GM12892 (cell line): ENCODE measurements at regions not wholly inside any gene's neighbourhood (a gene's known extent, or its start where the extent isn't known, plus 50 kb on each side); places are given as distances from the start of the nearest gene placed in this dataset.

ENCODE experiments used
- DNase-seq: peaks from one replicate; pipeline ENCODE4 v3.0.0; 2011; ENCODE audit not compliant: insufficient read length
- FAIRE-seq: peaks from 2 replicates; lab custom pipeline; 2011; peaks lifted over from hg19 to GRCh38; lab: Jason Lieb, UNC
- POLR2A ChIP-seq: IDR thresholded peaks from 2 replicates; pipeline ENCODE4 v1.6.1; 2011; ENCODE audit warnings: low read depth, low read length, control low read depth
- POLR2AphosphoS5 ChIP-seq: IDR thresholded peaks from 2 replicates; pipeline ENCODE4 v1.6.1; 2011; ENCODE audit warnings: low read depth, low read length, control low read depth
- TAF1 ChIP-seq: IDR thresholded peaks from 2 replicates; pipeline ENCODE4 v1.6.1; 2011; ENCODE audit warnings: low read depth, mild to moderate bottlenecking, control low read depth, low read length, borderline replicate concordance

GRCh38 chr6:134421501-134421900, 103.6 kb upstream of the SGK1 start:
- FAIRE-seq (no peak), DNase-seq (no peak)

GRCh38 chr6:134420614-134421181, 102.8 kb upstream of the SGK1 start:
- FAIRE-seq: no peak
- no peak for TF ChIP-seq POLR2AphosphoS5
- no peak for TF ChIP-seq TAF1
- no peak for TF ChIP-seq POLR2A
- no peak for DNase-seq

More at GRCh38 chr6:134421501-134421900, 103.6 kb upstream of the SGK1 start:
- TF ChIP-seq POLR2AphosphoS5 (no peak), POLR2A (no peak), TAF1 (no peak)

DNA sequence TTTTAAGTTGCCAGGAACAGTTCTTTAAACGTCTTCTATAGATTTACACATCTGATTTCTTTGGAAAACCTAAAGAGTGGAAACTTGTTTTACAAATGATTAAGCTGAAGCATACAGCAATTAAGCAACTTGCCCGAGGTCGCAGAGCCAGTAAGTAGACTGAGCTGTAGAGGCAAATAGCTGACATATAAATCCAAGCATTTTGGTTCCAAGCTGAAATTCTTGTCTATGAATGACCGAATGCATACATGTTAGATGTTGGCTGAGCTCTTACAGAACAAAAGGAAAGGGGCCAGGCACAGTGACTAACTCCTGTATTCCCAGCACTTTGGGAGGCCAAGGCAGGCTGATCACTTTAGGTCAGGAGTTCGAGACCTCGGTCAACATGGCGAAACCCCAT, 101.8 kb upstream of the SGK1 start:
- DNase-seq (no peak), FAIRE-seq (no peak)
- TF ChIP-seq TAF1: no peak
- TF ChIP-seq POLR2AphosphoS5: no peak
- no peak for TF ChIP-seq POLR2A

DNA sequence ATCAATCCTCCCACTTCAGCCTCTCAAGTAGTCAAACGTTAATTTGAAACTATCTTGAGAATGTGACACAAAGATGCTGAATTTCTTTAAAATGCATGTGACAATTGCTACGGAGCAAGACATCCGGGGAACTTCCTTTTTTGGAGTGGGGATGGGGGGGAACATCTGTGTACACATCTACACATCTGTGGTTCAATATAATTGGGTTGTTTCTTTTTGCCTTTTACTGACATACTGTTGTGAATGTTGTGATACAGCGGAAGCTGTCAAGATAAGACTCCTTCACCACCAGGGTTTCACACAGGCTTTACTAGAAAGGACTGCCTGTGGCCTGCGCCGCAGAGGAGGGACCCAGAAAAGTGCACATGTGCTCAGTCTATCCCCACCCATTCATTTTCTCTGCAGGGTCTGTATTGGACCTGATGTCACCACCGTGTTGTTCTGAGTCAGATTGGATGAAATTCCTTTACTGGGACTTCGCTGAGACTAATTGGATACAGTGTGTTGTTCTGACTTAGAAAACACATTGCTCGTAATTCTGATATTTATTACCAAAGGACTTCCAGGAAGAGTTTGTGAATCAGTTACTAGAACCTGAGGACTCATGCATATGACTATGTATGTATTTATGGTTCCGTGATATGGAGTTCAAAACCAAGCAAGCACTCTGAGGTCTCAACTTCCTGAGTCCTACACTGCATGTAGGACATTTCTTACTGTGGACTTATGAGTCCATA, 98.7 kb upstream of the SGK1 start:
- no peak for FAIRE-seq
- DNase-seq: no peak
- TF ChIP-seq POLR2AphosphoS5: no peak

DNA sequence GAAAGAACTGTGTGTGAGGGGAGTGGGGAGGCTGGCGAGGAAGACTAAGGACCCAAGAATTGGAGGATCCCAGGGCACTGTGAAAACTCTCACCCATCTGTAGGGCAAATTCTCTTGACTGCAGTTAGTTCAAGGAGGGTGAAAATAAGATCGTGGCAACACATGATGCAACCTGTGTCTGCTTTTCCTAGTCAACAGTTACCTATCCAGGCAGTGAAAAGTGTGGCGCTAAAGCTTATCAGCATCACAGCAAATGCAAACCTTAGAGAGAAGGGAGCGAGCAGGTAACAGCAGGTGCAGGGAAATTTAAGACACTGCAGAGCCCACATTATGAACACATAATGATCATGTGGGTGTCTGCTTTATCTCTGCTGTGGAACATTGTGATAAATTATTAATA, 97.7 kb upstream of the SGK1 start:
- no peak for FAIRE-seq
- TF ChIP-seq TAF1 (no peak), POLR2A (no peak), POLR2AphosphoS5 (no peak)
- DNase-seq: no peak

DNA sequence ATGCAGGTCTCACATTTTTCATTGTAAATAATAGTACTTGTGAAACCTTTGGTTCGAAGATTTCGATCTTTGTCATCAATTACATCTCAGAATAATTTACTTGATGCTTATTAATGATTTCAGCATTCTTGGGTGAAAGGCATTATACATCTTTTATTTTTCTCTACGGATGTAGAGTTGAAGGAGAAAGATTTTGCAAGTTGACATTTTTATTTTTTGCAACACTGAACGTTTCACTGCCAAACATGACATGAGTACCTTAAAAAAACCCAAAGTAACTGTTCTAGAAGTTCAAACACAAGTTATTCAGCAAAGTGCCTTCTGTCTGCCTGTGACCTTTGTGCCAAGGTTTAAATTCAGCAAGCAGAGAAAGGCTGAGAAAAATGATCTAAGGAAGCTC, 97.3 kb upstream of the SGK1 start:
- FAIRE-seq (no peak), DNase-seq (no peak)
- TF ChIP-seq POLR2A (no peak), TAF1 (no peak), POLR2AphosphoS5 (no peak)

- no peak for TF ChIP-seq POLR2A
- TF ChIP-seq POLR2AphosphoS5: no peak
- TF ChIP-seq TAF1: no peak
- FAIRE-seq: peak; percentile 77
- DNase-seq: no peak
Observed at GRCh38 chr6:134414793-134415192, 96.9 kb upstream of the SGK1 start.

- no peak for TF ChIP-seq TAF1
- no peak for TF ChIP-seq POLR2AphosphoS5
- TF ChIP-seq POLR2A: no peak
- DNase-seq (no peak), FAIRE-seq (no peak)
Observed at GRCh38 chr6:134413241-134413643, 95.3 kb upstream of the SGK1 start.

DNA sequence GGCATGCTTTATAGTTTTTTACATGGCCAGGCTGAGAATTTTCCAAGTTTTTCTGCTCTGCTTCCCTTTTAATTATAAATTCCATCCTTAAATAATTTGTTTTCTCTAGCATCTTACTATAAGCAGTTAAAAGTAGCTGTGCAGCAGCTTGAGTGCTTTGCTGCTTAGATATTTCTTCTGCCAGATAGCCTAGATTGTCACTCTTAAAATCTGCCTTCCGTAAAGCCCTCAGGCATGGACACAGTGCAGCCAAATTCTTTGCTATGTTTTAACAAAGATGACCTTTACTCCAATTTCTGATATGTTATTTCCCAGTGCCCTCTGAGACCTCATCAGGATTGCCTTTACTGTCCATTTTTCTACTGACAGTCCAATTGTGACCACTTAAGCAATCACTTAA, 92.6 kb upstream of the SGK1 start:
- DNase-seq: no peak
- no peak for FAIRE-seq
- TF ChIP-seq TAF1 (no peak), POLR2A (no peak), POLR2AphosphoS5 (no peak)

- TF ChIP-seq POLR2AphosphoS5: no peak
- TF ChIP-seq POLR2A: no peak
- no peak for TF ChIP-seq TAF1
- no peak for DNase-seq
- FAIRE-seq: no peak
Observed at GRCh38 chr6:134407791-134408190, 89.9 kb upstream of the SGK1 start.

DNA sequence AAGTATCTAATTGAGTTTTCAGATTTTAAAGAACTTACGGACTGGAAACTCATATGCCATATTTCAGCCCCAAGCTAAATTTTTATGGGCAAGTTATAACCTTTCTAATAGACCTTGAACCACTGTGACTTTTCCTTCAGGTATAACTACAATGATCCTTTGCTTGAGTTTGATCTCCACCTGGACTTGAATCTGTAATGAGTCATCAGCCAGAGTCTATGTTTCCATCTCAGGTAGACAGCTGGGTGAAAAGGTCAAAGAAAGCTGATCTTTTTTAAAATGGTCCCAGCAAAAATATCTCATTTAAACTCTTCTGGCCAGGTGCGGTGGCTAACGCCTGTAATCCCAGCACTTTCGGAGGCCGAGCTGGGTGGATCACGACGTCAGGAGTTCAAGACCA, 88.4 kb upstream of the SGK1 start:
- FAIRE-seq (no peak), DNase-seq (no peak)
- no peak for TF ChIP-seq POLR2AphosphoS5
- no peak for TF ChIP-seq POLR2A
- TF ChIP-seq TAF1: no peak
